Upper lobe of left lung (tissue), 4 donors: ENCODE measurements at regions not wholly inside any gene's neighbourhood (a gene's known extent, or its start where the extent isn't known, plus 50 kb on each side); places are given as distances from the start of the nearest gene placed in this dataset.

Experiments
- POLR2A ChIP-seq, 4 donors: fragments of 450-650 bp; IDR thresholded peaks; one replicate each; pipeline ENCODE4 v1.5.1; 2016 to 2017; ENCODE audit warnings: antibody characterized with exemption in 4 of 4, mild to moderate bottlenecking in 2 of 4
- TF ChIP-seq, protein P1 (sequence below), 6 experiments: fragments of 450-650 bp in 4 of 6; fragments of 200-600 bp in 2 of 6; sonication (generic) in 2 of 6; IDR thresholded peaks; one replicate each; pipeline ENCODE4 v1.5.1; 2016 to 2019; ENCODE audit warnings: antibody characterized with exemption in 6 of 6

DNA sequence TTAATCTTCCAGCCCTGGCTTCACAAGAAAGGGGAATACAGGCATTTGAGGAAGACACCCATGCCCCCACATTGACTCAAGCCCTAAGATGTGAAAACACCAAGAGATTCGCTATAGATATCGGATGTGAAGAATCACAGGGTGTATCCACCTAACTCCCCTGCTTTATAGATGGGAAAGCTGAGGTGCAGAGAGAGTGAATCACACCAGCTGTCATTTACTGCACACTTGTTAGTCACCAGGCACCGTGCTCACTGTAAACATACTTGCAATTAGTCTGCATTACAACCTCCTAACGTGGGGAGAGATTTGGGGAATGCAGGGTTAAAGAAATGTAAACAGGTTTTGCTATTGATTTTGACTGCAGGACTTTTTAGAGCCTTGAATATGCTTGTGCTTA is 325.5 kb downstream of the C16orf95 start:
- TF ChIP-seq POLR2A (IDR thresholded peaks at IDR 0.05) = no peak
- TF ChIP-seq, protein P1, sequence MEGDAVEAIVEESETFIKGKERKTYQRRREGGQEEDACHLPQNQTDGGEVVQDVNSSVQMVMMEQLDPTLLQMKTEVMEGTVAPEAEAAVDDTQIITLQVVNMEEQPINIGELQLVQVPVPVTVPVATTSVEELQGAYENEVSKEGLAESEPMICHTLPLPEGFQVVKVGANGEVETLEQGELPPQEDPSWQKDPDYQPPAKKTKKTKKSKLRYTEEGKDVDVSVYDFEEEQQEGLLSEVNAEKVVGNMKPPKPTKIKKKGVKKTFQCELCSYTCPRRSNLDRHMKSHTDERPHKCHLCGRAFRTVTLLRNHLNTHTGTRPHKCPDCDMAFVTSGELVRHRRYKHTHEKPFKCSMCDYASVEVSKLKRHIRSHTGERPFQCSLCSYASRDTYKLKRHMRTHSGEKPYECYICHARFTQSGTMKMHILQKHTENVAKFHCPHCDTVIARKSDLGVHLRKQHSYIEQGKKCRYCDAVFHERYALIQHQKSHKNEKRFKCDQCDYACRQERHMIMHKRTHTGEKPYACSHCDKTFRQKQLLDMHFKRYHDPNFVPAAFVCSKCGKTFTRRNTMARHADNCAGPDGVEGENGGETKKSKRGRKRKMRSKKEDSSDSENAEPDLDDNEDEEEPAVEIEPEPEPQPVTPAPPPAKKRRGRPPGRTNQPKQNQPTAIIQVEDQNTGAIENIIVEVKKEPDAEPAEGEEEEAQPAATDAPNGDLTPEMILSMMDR (IDR thresholded peaks at IDR 0.05) = no peak
